CD8-positive, alpha-beta memory T cell (primary cell): ENCODE measurements at regions not wholly inside any gene's neighbourhood (a gene's known extent, or its start where the extent isn't known, plus 50 kb on each side); places are given as distances from the start of the nearest gene placed in this dataset.

Source experiments
- CTCF ChIA-PET: fragments of 350-600 bp; sonication (Branson Sonifier 250); formaldehyde crosslinking; loops from one replicate; lab custom pipeline; 2021; ENCODE audit warnings: antibody characterized with exemption; lab: Charles Lee
- POLR2A ChIA-PET: fragments of 350-600 bp; sonication (Branson Sonifier 250); formaldehyde crosslinking; loops from one replicate; lab custom pipeline; 2021; ENCODE audit warnings: antibody characterized with exemption; lab: Charles Lee
- DNase-seq, 5 donors: peaks; one replicate each; pipeline versions ENCODE4 v3.0.0 to v3.0.0-alpha.2; 2020 to 2022; ENCODE audit warnings: mixed read lengths in 1 of 5
- H3K27ac ChIP-seq: one replicate; pipeline ENCODE4 v1.7.0; 2013; ENCODE audit warnings: low read depth, mild to moderate bottlenecking, low read length, moderate library complexity
- H3K27me3 ChIP-seq: 2 replicates; pipeline ENCODE4 v1.7.0; 2013; ENCODE audit warnings: low read length, mild to moderate bottlenecking; ENCODE audit not compliant: insufficient read depth, poor library complexity, severe bottlenecking
- H3K36me3 ChIP-seq: 2 replicates; pipeline ENCODE4 v1.7.0; 2013; ENCODE audit warnings: mild to moderate bottlenecking, low read length, moderate library complexity; ENCODE audit not compliant: insufficient read depth
- H3K4me1 ChIP-seq: 2 replicates; pipeline ENCODE4 v1.7.0; 2013; ENCODE audit warnings: mild to moderate bottlenecking, low read length, moderate library complexity; ENCODE audit not compliant: insufficient read depth
- H3K4me3 ChIP-seq: 2 replicates; pipeline ENCODE4 v1.7.0; 2013; ENCODE audit warnings: mild to moderate bottlenecking, low read length
- H3K9me3 ChIP-seq: 2 replicates; pipeline ENCODE4 v1.7.0; 2013; ENCODE audit warnings: mild to moderate bottlenecking, low read length
- H3K27ac Mint-ChIP-seq, 8 donors: one replicate each; pipeline ENCODE4 v1.8.0; 2020 to 2021; ENCODE audit warnings: mixed read lengths in 8 of 8, mild to moderate bottlenecking in 6 of 8, inconsistent platforms in 3 of 8, moderate library complexity in 3 of 8
- H3K27me3 Mint-ChIP-seq, 2 donors: one replicate each; pipeline ENCODE4 v1.8.0; 2020 to 2021; ENCODE audit warnings: mixed read lengths in 2 of 2, mild to moderate bottlenecking in 1 of 2, moderate library complexity in 1 of 2
- H3K36me3 Mint-ChIP-seq, 3 donors: one replicate each; pipeline ENCODE4 v1.8.0; 2020 to 2021; ENCODE audit warnings: mixed read lengths in 3 of 3, inconsistent platforms in 1 of 3, mild to moderate bottlenecking in 1 of 3
- H3K4me1 Mint-ChIP-seq, 3 donors: one replicate each; pipeline ENCODE4 v1.8.0; 2020 to 2021; ENCODE audit warnings: mixed read lengths in 3 of 3, inconsistent platforms in 1 of 3, mild to moderate bottlenecking in 1 of 3
- H3K4me3 Mint-ChIP-seq, 7 donors: one replicate each; pipeline ENCODE4 v1.8.0; 2020 to 2021; ENCODE audit warnings: mixed read lengths in 7 of 7, mild to moderate bottlenecking in 6 of 7, moderate library complexity in 4 of 7, inconsistent platforms in 2 of 7
- H3K9me3 Mint-ChIP-seq, 5 donors: one replicate each; pipeline ENCODE4 v1.8.0; 2020 to 2022; ENCODE audit warnings: mixed read lengths in 5 of 5, mild to moderate bottlenecking in 3 of 5, moderate library complexity in 2 of 5, inconsistent platforms in 1 of 5

DNA sequence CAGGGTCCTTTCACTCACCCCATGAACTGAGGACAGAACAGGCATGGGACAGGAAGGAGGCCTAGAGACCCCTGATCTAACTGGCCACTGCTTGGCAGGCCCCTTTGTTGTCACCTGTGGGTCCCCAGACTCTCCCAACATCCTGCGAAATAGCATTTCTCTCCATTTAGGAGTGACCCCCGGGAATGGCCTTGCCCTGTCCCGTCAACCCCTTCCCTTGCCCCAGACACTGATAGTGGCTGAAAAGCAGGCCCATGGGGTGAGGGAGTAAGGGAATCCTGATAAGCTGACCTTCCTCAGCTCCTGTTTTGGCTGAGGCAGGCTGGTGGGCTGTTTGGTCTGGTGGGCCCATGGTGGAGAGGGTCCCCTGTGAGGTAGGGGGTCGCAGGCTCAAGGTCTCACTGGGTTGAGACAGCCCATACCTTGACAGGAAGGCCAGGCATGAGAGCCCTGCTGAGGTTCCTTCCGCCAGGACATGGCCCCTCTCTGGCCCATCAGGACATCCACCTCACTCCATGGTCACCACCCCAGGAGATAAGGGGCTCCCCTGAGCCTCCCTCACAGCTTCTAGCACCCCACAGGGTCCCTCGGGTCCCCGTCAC lies 139.3 kb downstream of the MRPL14 start:
- H3K9me3 ChIP-seq: no peaks in the 10 kb centered on the region
- Mint-ChIP-seq H3K4me3 (no peak overlapping the region), H3K27me3 (peaks cover 14 to 20% of the 10 kb centered on the region in 2 donors), H3K27ac (no peak overlapping the region), H3K36me3 (no peaks in the 10 kb centered on the region), H3K9me3 (no peaks in the 10 kb centered on the region), H3K4me1 (no peaks in the 10 kb centered on the region)
- no peaks in the 10 kb centered on the region for H3K36me3 ChIP-seq
- CTCF ChIA-PET: interaction anchor here (0.7 kb wide), 1 partner anchor 219 kb away, joined by 3 read pairs; no protein-coding TSS in a partner anchor
- DNase-seq: no peak
- H3K27me3 ChIP-seq: no peaks in the 10 kb centered on the region
- H3K27ac ChIP-seq: no peak overlapping the region
- H3K4me1 ChIP-seq: no peaks in the 10 kb centered on the region
- POLR2A ChIA-PET: no interaction called here
- no peak overlapping the region for H3K4me3 ChIP-seq

DNA sequence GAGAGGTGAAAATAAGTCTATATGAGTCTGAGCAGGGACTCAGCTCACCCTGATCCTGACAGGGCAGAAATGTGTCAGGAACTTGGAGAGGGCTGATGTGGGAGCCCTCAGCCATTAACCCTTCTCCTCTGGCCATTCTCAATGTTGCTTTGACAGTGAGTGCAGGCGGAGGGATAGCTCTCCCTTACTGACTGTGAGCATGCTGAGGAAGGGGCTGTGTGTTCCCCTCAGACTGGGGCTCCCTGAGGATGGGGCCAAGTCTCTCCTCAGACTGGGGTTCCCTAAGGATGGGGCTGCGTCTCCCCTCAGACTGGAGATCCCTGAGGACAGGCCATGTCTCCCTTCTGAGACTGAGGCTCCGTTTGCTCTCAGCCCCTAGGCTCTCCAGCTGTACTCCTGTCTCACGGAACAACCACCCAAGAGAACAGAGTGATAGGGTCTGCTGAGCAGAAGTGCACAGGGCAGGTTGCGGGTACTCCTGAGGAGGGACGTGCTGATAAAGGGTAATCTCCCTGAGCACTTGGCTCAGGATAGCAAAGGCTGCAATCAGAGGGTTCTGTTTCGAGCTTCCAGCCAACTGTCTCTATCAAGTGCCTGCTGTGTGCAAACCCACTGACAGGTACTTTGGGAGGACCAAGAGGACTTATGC lies 141.0 kb downstream of the MRPL14 start:
- CTCF ChIA-PET: interaction anchor here (1.4 to 1.6 kb wide), 2 partner anchors 10 to 92 kb away, joined by 3 read pairs; no protein-coding TSS in a partner anchor

DNA sequence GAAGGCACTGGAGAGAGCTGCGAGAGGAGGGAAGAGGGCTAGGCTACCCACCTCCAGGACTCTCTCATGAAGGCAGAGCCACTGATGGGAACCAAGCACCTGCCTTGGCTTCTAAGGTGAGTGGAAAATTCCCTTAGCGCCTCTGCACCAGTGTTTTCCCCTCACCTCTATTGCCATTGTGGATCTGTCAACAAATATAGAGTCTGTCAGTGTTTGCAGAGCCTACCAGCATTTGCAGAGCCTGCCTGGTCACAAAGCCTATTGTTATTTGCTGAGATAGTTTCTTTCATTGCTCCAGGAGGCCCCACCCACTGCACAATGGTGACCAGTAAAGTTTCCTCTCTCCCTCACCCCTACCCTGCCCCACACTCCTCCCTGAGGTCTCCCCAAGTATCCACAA lies 141.9 kb downstream of the MRPL14 start:
- Mint-ChIP-seq H3K36me3 (no peaks in the 10 kb centered on the region), H3K27ac (no peak overlapping the region), H3K9me3 (no peaks in the 10 kb centered on the region), H3K4me3 (no peak overlapping the region), H3K4me1 (no peaks in the 10 kb centered on the region), H3K27me3 (peaks cover 14 to 23% of the 10 kb centered on the region in 2 donors)
- DNase-seq: no peak
- Histone ChIP-seq H3K27ac (no peak overlapping the region), H3K9me3 (no peaks in the 10 kb centered on the region), H3K4me3 (no peak overlapping the region), H3K36me3 (no peaks in the 10 kb centered on the region), H3K27me3 (no peaks in the 10 kb centered on the region), H3K4me1 (no peaks in the 10 kb centered on the region)
- ChIA-PET POLR2A (no interaction called here), CTCF (no interaction called here)

More for the DNA sequence above, 141.0 kb downstream of the MRPL14 start:
- Mint-ChIP-seq H3K36me3 (no peaks in the 10 kb centered on the region), H3K9me3 (no peaks in the 10 kb centered on the region), H3K27ac (no peak overlapping the region), H3K4me3 (no peak overlapping the region), H3K27me3 (peaks cover 14 to 19% of the 10 kb centered on the region in 2 donors), H3K4me1 (no peaks in the 10 kb centered on the region)
- H3K27ac ChIP-seq: no peak overlapping the region
- no peaks in the 10 kb centered on the region for H3K4me1 ChIP-seq
- no peaks in the 10 kb centered on the region for H3K36me3 ChIP-seq
- H3K27me3 ChIP-seq: no peaks in the 10 kb centered on the region
- no peak for DNase-seq
- no peaks in the 10 kb centered on the region for H3K9me3 ChIP-seq
- POLR2A ChIA-PET: no interaction called here
- H3K4me3 ChIP-seq: no peak overlapping the region

DNA sequence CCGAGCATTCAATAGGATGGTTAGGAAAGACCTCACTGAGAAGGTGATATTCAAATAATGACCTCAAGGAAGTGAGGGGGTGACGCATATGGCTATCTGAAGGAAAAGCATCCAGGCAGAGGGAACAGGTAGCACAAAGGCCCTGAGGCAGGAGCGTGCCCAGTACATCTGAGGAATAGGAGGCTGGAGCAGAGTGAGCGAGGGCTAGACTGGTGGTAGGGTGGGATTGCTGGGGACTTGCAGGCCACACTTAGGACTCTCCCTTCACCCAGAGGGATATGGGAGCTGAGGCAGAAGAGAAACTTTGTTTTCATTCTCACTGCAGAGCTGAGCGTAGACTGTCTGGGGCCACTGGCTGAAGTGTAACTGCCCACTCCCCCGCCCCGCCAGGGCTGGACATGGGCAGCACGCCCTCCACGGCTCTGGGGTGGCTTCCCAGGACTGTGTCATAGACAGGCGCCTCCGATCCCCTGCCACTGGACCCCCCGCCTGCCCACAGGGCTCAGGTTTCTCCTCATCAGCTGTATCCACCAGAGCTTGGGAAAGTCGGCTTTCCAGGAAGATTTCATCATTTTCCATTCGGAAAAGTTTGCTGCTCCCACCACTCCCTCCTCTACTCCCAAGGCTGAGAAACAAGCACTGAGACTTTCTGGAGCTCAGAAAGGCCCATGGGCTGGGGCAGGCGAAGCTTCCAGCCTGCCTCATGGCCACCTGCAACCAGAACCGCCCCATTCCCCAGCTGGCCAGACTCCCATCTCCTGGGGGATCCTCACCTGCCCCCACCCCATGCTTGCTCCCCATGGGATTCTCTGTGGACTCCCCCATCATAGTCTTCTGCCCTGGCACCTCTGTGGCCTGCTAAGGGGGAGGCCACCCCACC lies 142.6 kb downstream of the MRPL14 start:
- ChIA-PET POLR2A (no interaction called here), CTCF (no interaction called here)
- H3K9me3 ChIP-seq: no peaks in the 10 kb centered on the region
- peaks cover 13 to 24% of the 10 kb centered on the region in 2 donors for H3K27me3 Mint-ChIP-seq
- no peak overlapping the region for H3K4me3 ChIP-seq
- no peak overlapping the region for H3K27ac Mint-ChIP-seq
- H3K9me3 Mint-ChIP-seq: no peaks in the 10 kb centered on the region
- H3K36me3 Mint-ChIP-seq: no peaks in the 10 kb centered on the region
- no peak overlapping the region for H3K4me3 Mint-ChIP-seq
- H3K4me1 Mint-ChIP-seq: no peaks in the 10 kb centered on the region
- DNase-seq: no peak
- H3K27me3 ChIP-seq: no peaks in the 10 kb centered on the region
- no peak overlapping the region for H3K27ac ChIP-seq
- H3K36me3 ChIP-seq: no peaks in the 10 kb centered on the region
- no peaks in the 10 kb centered on the region for H3K4me1 ChIP-seq

DNA sequence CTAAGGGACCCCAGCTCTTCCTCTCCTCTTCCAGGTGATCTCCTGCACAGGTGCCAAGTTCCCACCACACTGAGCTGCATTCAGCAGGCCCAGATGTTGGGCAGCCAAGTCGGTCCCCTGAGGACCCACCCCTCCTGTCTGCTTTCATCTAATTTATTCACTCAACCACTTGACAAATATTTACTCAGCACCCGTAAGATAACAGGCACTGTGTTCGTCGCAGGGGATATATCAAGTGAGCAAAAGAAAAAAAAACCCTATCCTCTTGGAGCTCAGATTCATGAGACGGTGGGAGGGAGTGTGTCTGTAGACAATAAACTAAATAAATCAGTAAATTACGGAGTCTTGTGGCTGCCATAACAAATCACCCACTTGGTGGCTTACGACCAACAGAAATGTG lies 143.6 kb downstream of the MRPL14 start:
- peaks cover 15 to 26% of the 10 kb centered on the region in 2 donors for H3K27me3 Mint-ChIP-seq
- POLR2A ChIA-PET: no interaction called here
- H3K4me1 Mint-ChIP-seq: no peaks in the 10 kb centered on the region
- Histone ChIP-seq H3K4me3 (no peak overlapping the region), H3K27ac (no peak overlapping the region), H3K9me3 (no peaks in the 10 kb centered on the region), H3K27me3 (no peaks in the 10 kb centered on the region), H3K4me1 (no peaks in the 10 kb centered on the region), H3K36me3 (no peaks in the 10 kb centered on the region)
- H3K9me3 Mint-ChIP-seq: no peaks in the 10 kb centered on the region
- no peak overlapping the region for H3K4me3 Mint-ChIP-seq
- CTCF ChIA-PET: no interaction called here
- H3K36me3 Mint-ChIP-seq: no peaks in the 10 kb centered on the region
- no peak overlapping the region for H3K27ac Mint-ChIP-seq
- no peak for DNase-seq

DNA sequence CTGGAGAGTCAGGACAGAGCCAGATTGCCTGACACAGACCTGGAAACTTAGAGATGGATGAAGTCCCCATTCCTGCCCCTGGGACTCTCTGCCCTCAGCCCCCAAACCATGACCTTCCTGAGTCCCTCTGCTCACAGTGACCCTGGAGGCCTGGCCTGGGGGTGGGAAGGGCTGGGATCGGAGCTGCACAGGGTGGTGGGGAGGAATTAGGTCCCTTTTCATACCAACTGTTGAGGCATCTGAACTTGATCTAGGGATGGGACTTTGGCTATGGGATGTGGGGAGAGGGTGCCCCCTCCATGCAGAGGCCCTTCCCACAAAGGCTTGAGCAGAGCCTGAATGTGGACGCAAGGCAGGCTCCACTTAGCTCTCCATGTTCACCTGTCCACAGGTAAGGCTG lies 144.1 kb downstream of the MRPL14 start:
- Histone ChIP-seq H3K27ac (no peak overlapping the region), H3K4me3 (no peak overlapping the region), H3K27me3 (no peaks in the 10 kb centered on the region), H3K36me3 (no peaks in the 10 kb centered on the region), H3K9me3 (no peaks in the 10 kb centered on the region), H3K4me1 (no peaks in the 10 kb centered on the region)
- no peaks in the 10 kb centered on the region for H3K4me1 Mint-ChIP-seq
- no peaks in the 10 kb centered on the region for H3K9me3 Mint-ChIP-seq
- no peak overlapping the region for H3K4me3 Mint-ChIP-seq
- POLR2A ChIA-PET: no interaction called here
- peaks cover 15 to 29% of the 10 kb centered on the region in 2 donors for H3K27me3 Mint-ChIP-seq
- CTCF ChIA-PET: no interaction called here
- no peak for DNase-seq
- no peak overlapping the region for H3K27ac Mint-ChIP-seq
- H3K36me3 Mint-ChIP-seq: no peaks in the 10 kb centered on the region

DNA sequence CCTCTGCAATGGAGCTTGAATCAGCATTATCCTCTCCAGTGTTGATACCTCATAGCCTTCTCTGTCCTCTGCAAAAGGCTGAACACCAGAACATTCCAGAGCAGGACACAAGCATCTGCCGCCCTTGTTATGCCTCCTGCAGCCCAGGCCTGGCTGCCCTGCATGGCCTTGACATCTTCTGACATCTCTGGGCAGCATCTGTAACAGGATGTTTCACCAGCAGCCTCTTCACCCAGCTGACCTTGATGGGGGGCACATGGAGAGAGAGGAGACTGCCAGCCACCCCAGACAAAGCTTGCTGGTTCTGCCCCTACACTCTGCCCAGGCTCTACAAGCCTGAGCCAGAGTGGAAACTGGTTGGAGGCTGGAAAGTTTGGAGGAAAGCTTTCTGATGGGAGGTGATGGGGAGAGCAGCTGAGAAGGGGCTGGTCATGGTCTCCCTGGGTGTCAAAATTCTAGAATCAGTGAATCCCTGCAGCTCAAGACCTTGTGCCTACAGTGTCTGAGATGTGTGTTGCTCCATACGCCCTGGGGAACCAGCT lies 145.1 kb downstream of the MRPL14 start:
- peaks cover 15 to 35% of the 10 kb centered on the region in 2 donors for H3K27me3 Mint-ChIP-seq
- DNase-seq: no peak
- H3K27ac ChIP-seq: no peak overlapping the region
- no peak overlapping the region for H3K4me3 Mint-ChIP-seq
- no peaks in the 10 kb centered on the region for H3K36me3 Mint-ChIP-seq
- H3K27ac Mint-ChIP-seq: no peak overlapping the region
- no peaks in the 10 kb centered on the region for H3K27me3 ChIP-seq
- CTCF ChIA-PET: no interaction called here
- peaks cover 0 to 4% (median 0%) of the 10 kb centered on the region in 3 donors for H3K4me1 Mint-ChIP-seq
- no peaks in the 10 kb centered on the region for H3K9me3 Mint-ChIP-seq
- POLR2A ChIA-PET: no interaction called here
- H3K36me3 ChIP-seq: no peaks in the 10 kb centered on the region
- H3K4me3 ChIP-seq: no peak overlapping the region
- no peaks in the 10 kb centered on the region for H3K4me1 ChIP-seq
- H3K9me3 ChIP-seq: no peaks in the 10 kb centered on the region
